Endothelial cell of umbilical vein (primary cell): ENCODE measurements at regions not wholly inside any gene's neighbourhood (a gene's known extent, or its start where the extent isn't known, plus 50 kb on each side); places are given as distances from the start of the nearest gene placed in this dataset.

Experiments used
- EZH2 ChIP-seq: IDR thresholded peaks from 2 replicates; pipeline ENCODE4 v1.6.1; 2012; ENCODE audit warnings: borderline replicate concordance, low read depth, mild to moderate bottlenecking, moderate library complexity, low read length, inconsistent platforms; ENCODE audit not compliant: severe bottlenecking
- POLR2A ChIP-seq: IDR thresholded peaks from 2 replicates; pipeline ENCODE4 v1.6.1; 2012; ENCODE audit warnings: low read depth, mild to moderate bottlenecking, control low read depth, low read length

GRCh38 chr6:51322505-51322904 lies 503.8 kb downstream of the TFAP2B start:
- TF ChIP-seq EZH2 (no peak), POLR2A (no peak)
